Esophagus (tissue), 2 donors: ENCODE measurements at regions not wholly inside any gene's neighbourhood (a gene's known extent, or its start where the extent isn't known, plus 50 kb on each side); places are given as distances from the start of the nearest gene placed in this dataset.

Experiments
- H3K27ac ChIP-seq, 2 donors: one replicate each; pipeline ENCODE4 v1.5.1; 2013; ENCODE audit warnings: low read depth in 2 of 2, mild to moderate bottlenecking in 2 of 2, inconsistent platforms in 1 of 2, low read length in 1 of 2, moderate library complexity in 1 of 2
- H3K27me3 ChIP-seq, 2 donors: one replicate each; pipeline ENCODE4 v1.6.1; 2013; ENCODE audit warnings: low read length in 2 of 2, control low read depth in 1 of 2, mild to moderate bottlenecking in 1 of 2; ENCODE audit not compliant: insufficient read depth in 2 of 2, control insufficient read depth in 1 of 2
- H3K36me3 ChIP-seq, 2 donors: one replicate each; pipeline ENCODE4 v1.6.1; 2013; ENCODE audit warnings: low read length in 1 of 2; ENCODE audit not compliant: control insufficient read depth in 2 of 2, insufficient read depth in 2 of 2
- H3K4me1 ChIP-seq, 2 donors: one replicate each; pipeline ENCODE4 v1.6.1; 2013; ENCODE audit warnings: low read length in 1 of 2; ENCODE audit not compliant: control insufficient read depth in 2 of 2, insufficient read depth in 2 of 2
- H3K4me3 ChIP-seq, 2 donors: one replicate each; pipeline ENCODE4 v1.5.1; 2013; ENCODE audit warnings: low read length in 2 of 2, mild to moderate bottlenecking in 2 of 2, low read depth in 1 of 2, moderate library complexity in 1 of 2
- H3K9me3 ChIP-seq, 2 donors: one replicate each; pipeline ENCODE4 v1.6.1; 2013; ENCODE audit warnings: mild to moderate bottlenecking in 2 of 2, low read depth in 1 of 2, low read length in 1 of 2, moderate library complexity in 1 of 2; ENCODE audit not compliant: control insufficient read depth in 2 of 2, insufficient read depth in 1 of 2
- WGBS, 2 donors: extraction: QIAGEN DNeasy Blood & Tissue Kit; methylation state at CpG; one replicate each; pipeline ENCODE4 v1.1.7; 2013; 5-methylcytosine and 5-hydroxymethylcytosine counted together
- donor health status: healthy with polysubstance abuse.
- donor health status: Bipolar disorder and iron deficiency.

GRCh38 chr10:2929480-2930258 lies 137.7 kb upstream of the PFKP start:
- H3K36me3 ChIP-seq = no peaks in the 10 kb centered on the region
- no peak overlapping the region for H3K4me3 ChIP-seq
- H3K4me1 ChIP-seq = peaks cover 0 to 5% of the 10 kb centered on the region in 2 donors
- H3K27me3 ChIP-seq = no peaks in the 10 kb centered on the region
- 58 to 61% methylated on average over 10 of the region's 10 CpGs for WGBS, 2 donors
- H3K9me3 ChIP-seq = no peaks in the 10 kb centered on the region
- no peak overlapping the region for H3K27ac ChIP-seq

GRCh38 chr10:2927958-2928840 lies 139.1 kb upstream of the PFKP start:
- Histone ChIP-seq H3K27me3 (no peaks in the 10 kb centered on the region), H3K36me3 (no peaks in the 10 kb centered on the region), H3K4me3 (no peak overlapping the region), H3K4me1 (peaks cover 0 to 5% of the 10 kb centered on the region in 2 donors), H3K9me3 (peaks cover 0 to 4% of the 10 kb centered on the region in 2 donors), H3K27ac (no peak overlapping the region)
- WGBS, 2 donors = 34% methylated on average over 15 of the region's 15 CpGs

GRCh38 chr10:2926918-2927660 lies 140.3 kb upstream of the PFKP start:
- Histone ChIP-seq H3K4me1 (peaks cover 0 to 5% of the 10 kb centered on the region in 2 donors), H3K36me3 (no peaks in the 10 kb centered on the region), H3K4me3 (no peak overlapping the region), H3K27ac (no peak overlapping the region), H3K27me3 (no peaks in the 10 kb centered on the region), H3K9me3 (peaks cover 0 to 4% of the 10 kb centered on the region in 2 donors)
- WGBS, 2 donors = 63 to 74% methylated on average over 9 of the region's 9 CpGs

- WGBS, 2 donors = 25 to 34% methylated on average over 7 of the region's 7 CpGs
- Histone ChIP-seq H3K27me3 (no peaks in the 10 kb centered on the region), H3K27ac (no peak overlapping the region)
Measured at GRCh38 chr10:2925631-2926030, 141.7 kb upstream of the PFKP start.

GRCh38 chr10:2924431-2924830 lies 142.9 kb upstream of the PFKP start:
- Histone ChIP-seq H3K4me1 (peaks cover 0 to 5% of the 10 kb centered on the region in 2 donors), H3K27ac (no peak overlapping the region), H3K27me3 (no peaks in the 10 kb centered on the region), H3K4me3 (no peak overlapping the region), H3K36me3 (no peaks in the 10 kb centered on the region), H3K9me3 (peaks cover 0 to 4% of the 10 kb centered on the region in 2 donors)
- 82 to 88% methylated on average over 10 of the region's 10 CpGs for WGBS, 2 donors

More at GRCh38 chr10:2925631-2926030, 141.7 kb upstream of the PFKP start:
- Histone ChIP-seq H3K36me3 (no peaks in the 10 kb centered on the region), H3K4me3 (no peak overlapping the region), H3K4me1 (peaks cover 0 to 5% of the 10 kb centered on the region in 2 donors), H3K9me3 (peaks cover 0 to 4% of the 10 kb centered on the region in 2 donors)

- Histone ChIP-seq H3K36me3 (no peaks in the 10 kb centered on the region), H3K4me3 (no peak overlapping the region), H3K27me3 (no peaks in the 10 kb centered on the region), H3K9me3 (peaks cover 0 to 4% of the 10 kb centered on the region in 2 donors), H3K4me1 (peaks cover 0 to 3% of the 10 kb centered on the region in 2 donors), H3K27ac (no peak overlapping the region)
- WGBS, 2 donors = 83 to 87% methylated on average over 26 of the region's 26 CpGs
Measured at GRCh38 chr10:2921956-2922680, 145.2 kb upstream of the PFKP start.

- H3K27me3 ChIP-seq = no peaks in the 10 kb centered on the region
- peaks cover 0 to 4% of the 10 kb centered on the region in 2 donors for H3K9me3 ChIP-seq
- 37 to 41% methylated on average over 6 of the region's 6 CpGs for WGBS, 2 donors
- H3K36me3 ChIP-seq = no peaks in the 10 kb centered on the region
- H3K4me1 ChIP-seq = peaks cover 0 to under 1% of the 10 kb centered on the region in 2 donors
- no peak overlapping the region for H3K4me3 ChIP-seq
- H3K27ac ChIP-seq = no peak overlapping the region
Measured at GRCh38 chr10:2920637-2921036, 146.7 kb upstream of the PFKP start.

- Histone ChIP-seq H3K36me3 (no peaks in the 10 kb centered on the region), H3K27ac (no peak overlapping the region), H3K9me3 (peaks cover 0 to 4% of the 10 kb centered on the region in 2 donors), H3K4me3 (no peak overlapping the region), H3K4me1 (no peaks in the 10 kb centered on the region), H3K27me3 (no peaks in the 10 kb centered on the region)
- WGBS, 2 donors = 46 to 53% methylated on average over 3 of the region's 3 CpGs
Measured at GRCh38 chr10:2920168-2920567, 147.2 kb upstream of the PFKP start.

- H3K9me3 ChIP-seq = peaks cover 0 to 4% of the 10 kb centered on the region in 2 donors
- H3K4me1 ChIP-seq = no peaks in the 10 kb centered on the region
- WGBS, 2 donors = 87 to 89% methylated on average over 2 of the region's 2 CpGs
- no peaks in the 10 kb centered on the region for H3K36me3 ChIP-seq
- no peak overlapping the region for H3K4me3 ChIP-seq
- no peaks in the 10 kb centered on the region for H3K27me3 ChIP-seq
- no peak overlapping the region for H3K27ac ChIP-seq
Measured at GRCh38 chr10:2919016-2919415, 148.3 kb upstream of the PFKP start.
